Loucy (cell line): ENCODE measurements at regions not wholly inside any gene's neighbourhood (a gene's known extent, or its start where the extent isn't known, plus 50 kb on each side); places are given as distances from the start of the nearest gene placed in this dataset.

Experiments
- H2AFZ ChIP-seq: fragments of 200-600 bp; sonication (generic); 2 replicates; pipeline ENCODE4 v1.6.0; 2016; ENCODE audit warnings: antibody characterized with exemption, mild to moderate bottlenecking, low read length, moderate library complexity
- H3F3A ChIP-seq: fragments of 200-600 bp; 2 replicates; pipeline ENCODE4 v1.6.0; 2016; ENCODE audit warnings: antibody characterized with exemption, low read depth, mild to moderate bottlenecking
- H3K27me3 ChIP-seq: fragments of 200-600 bp; sonication (generic); 2 replicates; pipeline ENCODE4 v1.6.1; 2014; ENCODE audit warnings: low read length, mild to moderate bottlenecking; ENCODE audit not compliant: insufficient read depth, poor library complexity, severe bottlenecking
- H3K36me3 ChIP-seq: fragments of 200-600 bp; sonication (generic); 2 replicates; pipeline ENCODE4 v1.6.1; 2016; ENCODE audit warnings: low read length; ENCODE audit not compliant: insufficient read depth
- H3K4me1 ChIP-seq: fragments of 200-600 bp; sonication (generic); 2 replicates; pipeline ENCODE4 v1.5.1; 2014; ENCODE audit warnings: low read length, mild to moderate bottlenecking; ENCODE audit not compliant: insufficient read depth, poor library complexity, severe bottlenecking
- H3K4me2 ChIP-seq: fragments of 200-600 bp; sonication (generic); 2 replicates; pipeline ENCODE4 v1.6.0; 2014; ENCODE audit warnings: antibody characterized with exemption, low read length, low read depth, mild to moderate bottlenecking; ENCODE audit not compliant: poor library complexity, severe bottlenecking
- H3K4me3 ChIP-seq: fragments of 200-600 bp; sonication (generic); 2 replicates; pipeline ENCODE4 v1.5.1; 2014; ENCODE audit warnings: low read length, mild to moderate bottlenecking, mixed read lengths; ENCODE audit not compliant: poor library complexity, severe bottlenecking
- H3K79me2 ChIP-seq: fragments of 200-600 bp; sonication (generic); 2 replicates; pipeline ENCODE4 v1.6.1; 2014; ENCODE audit warnings: low read length; ENCODE audit not compliant: insufficient read depth
- H3K9ac ChIP-seq: fragments of 200-600 bp; sonication (generic); 2 replicates; pipeline ENCODE4 v1.6.0; 2014; ENCODE audit warnings: mild to moderate bottlenecking, low read depth, low read length, moderate library complexity; ENCODE audit not compliant: poor library complexity, severe bottlenecking
- H3K9me2 ChIP-seq: fragments of 200-600 bp; sonication (generic); replicated peaks from 2 replicates; pipeline ENCODE4 v1.6.1; 2016; ENCODE audit warnings: low read depth, low read length, mixed read lengths
- H3K9me3 ChIP-seq: fragments of 200-600 bp; sonication (generic); 2 replicates; pipeline ENCODE4 v1.6.1; 2014; ENCODE audit warnings: mild to moderate bottlenecking, antibody characterized with exemption, low read length, low read depth; ENCODE audit not compliant: insufficient read depth
- H4K20me1 ChIP-seq: fragments of 200-600 bp; sonication (generic); 2 replicates; pipeline ENCODE4 v1.6.0; 2014; ENCODE audit warnings: antibody characterized with exemption, low read length, mild to moderate bottlenecking; ENCODE audit not compliant: insufficient read depth, poor library complexity, severe bottlenecking
- CTCF ChIP-seq: fragments of 200-600 bp; sonication (generic); conservative IDR thresholded peaks from 2 replicates; pipeline ENCODE4 v1.5.1; 2014; ENCODE audit warnings: mild to moderate bottlenecking, antibody characterized with exemption, low read length
- EZH2phosphoT487 ChIP-seq: fragments of 200-600 bp; IDR thresholded peaks from 2 replicates; pipeline ENCODE4 v1.6.1; 2018; ENCODE audit warnings: antibody characterized with exemption, mild to moderate bottlenecking, moderate library complexity, borderline replicate concordance

DNA sequence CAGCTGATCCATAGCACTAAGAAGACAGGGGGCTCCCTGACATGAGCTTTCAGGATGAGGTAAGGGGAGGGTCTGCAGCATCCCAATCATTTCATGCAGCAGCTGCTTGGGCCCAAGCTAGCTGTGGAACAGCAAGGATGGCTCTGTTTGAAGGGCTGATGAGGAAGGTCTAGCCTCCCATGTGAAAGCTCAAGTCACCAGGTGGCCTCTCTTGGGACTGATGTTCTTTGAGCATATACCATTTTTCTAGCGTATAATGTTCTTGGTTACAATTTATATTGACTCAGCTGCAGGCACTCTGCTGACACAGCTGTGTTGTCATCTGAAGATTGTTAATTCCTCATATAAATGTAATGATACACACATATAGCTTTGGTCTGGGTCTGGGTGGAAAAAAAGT lies 87.0 kb downstream of the CD200R1L start:
- no peaks in the 10 kb centered on the region for H3K36me3 ChIP-seq

GRCh38 chr3:112759210-112759609 lies 87.5 kb downstream of the CD200R1L start:
- Histone ChIP-seq H2AFZ (no peak overlapping the region), H3K9ac (no peak overlapping the region), H3K9me3 (no peaks in the 10 kb centered on the region), H4K20me1 (no peaks in the 10 kb centered on the region), H3K36me3 (no peaks in the 10 kb centered on the region), H3F3A (no peaks in the 10 kb centered on the region), H3K4me3 (no peak overlapping the region), H3K4me2 (no peak overlapping the region), H3K9me2 (no peaks in the 10 kb centered on the region), H3K4me1 (peaks cover 7% of the 10 kb centered on the region), H3K79me2 (no peaks in the 10 kb centered on the region), H3K27me3 (no peaks in the 10 kb centered on the region)
- TF ChIP-seq EZH2phosphoT487 (no peak), CTCF (no peak)

More for the DNA sequence above, 87.0 kb downstream of the CD200R1L start:
- Histone ChIP-seq H3K4me2 (no peak overlapping the region), H3K79me2 (no peaks in the 10 kb centered on the region), H3F3A (no peaks in the 10 kb centered on the region), H3K4me3 (no peak overlapping the region), H3K27me3 (no peaks in the 10 kb centered on the region), H3K4me1 (peaks cover 7% of the 10 kb centered on the region), H2AFZ (no peak overlapping the region), H3K9ac (no peak overlapping the region), H3K9me3 (no peaks in the 10 kb centered on the region), H4K20me1 (no peaks in the 10 kb centered on the region), H3K9me2 (no peaks in the 10 kb centered on the region)
- TF ChIP-seq CTCF (no peak), EZH2phosphoT487 (no peak)

DNA sequence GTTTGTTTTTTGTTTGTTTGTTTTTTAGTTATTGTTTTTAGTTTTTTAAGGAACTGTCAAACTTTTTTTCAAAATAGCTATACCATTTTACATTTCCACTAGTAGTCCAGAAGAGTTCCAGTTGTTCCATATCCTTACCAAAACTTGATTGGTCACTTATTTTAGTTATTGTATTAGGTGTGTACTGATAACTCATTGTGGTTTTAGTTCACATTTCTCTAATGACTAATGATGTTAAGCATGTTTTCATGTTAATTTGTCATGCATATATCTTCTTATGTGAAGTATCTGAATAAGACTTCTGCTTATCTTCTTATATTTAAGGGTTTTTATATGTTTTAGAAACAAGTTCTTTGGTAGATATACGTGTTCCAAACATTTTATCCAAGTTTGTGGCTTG lies 89.5 kb downstream of the CD200R1L start:
- Histone ChIP-seq H3K27me3 (no peaks in the 10 kb centered on the region), H3K9me3 (no peaks in the 10 kb centered on the region), H3K4me2 (no peak overlapping the region), H3K36me3 (no peaks in the 10 kb centered on the region), H2AFZ (no peak overlapping the region), H3K4me3 (no peak overlapping the region), H3K9me2 (no peaks in the 10 kb centered on the region), H4K20me1 (no peaks in the 10 kb centered on the region), H3K79me2 (no peaks in the 10 kb centered on the region), H3K9ac (no peak overlapping the region), H3F3A (no peaks in the 10 kb centered on the region), H3K4me1 (peaks cover 7% of the 10 kb centered on the region)
- TF ChIP-seq EZH2phosphoT487 (no peak), CTCF (no peak)
